ENCODE measurements at regions not wholly inside any gene's neighbourhood (a gene's known extent, or its start where the extent isn't known, plus 50 kb on each side); places are given as distances from the start of the nearest gene placed in this dataset.
"Not testable (repeated sequence)": the region's sequence is repeated elsewhere in the genome, so short reads cannot be mapped to it uniquely, and the experiment has no call there.

DNA sequence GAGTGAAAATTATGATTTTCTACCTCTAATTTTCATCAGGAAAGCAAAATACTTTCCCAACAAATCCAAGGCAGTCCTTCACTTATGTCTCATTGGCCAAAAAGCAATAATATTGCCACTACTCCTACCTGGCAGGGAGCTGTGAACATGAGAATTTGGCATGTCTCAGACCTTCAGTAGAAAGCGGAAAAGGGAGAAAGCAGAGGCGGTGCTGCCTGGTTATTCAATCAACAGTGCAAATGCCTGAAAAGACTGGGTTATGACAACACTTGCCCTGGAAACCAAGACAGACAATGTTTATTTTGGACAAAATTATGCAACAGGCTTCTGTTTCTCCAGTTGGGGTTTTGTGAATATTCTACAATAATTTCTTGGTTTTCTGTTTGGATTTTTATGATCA lies 194.4 kb downstream of the TAF11L14 start:
- no peak for DNase-seq (ENCODE audit: low read depth, low spot score)

DNA sequence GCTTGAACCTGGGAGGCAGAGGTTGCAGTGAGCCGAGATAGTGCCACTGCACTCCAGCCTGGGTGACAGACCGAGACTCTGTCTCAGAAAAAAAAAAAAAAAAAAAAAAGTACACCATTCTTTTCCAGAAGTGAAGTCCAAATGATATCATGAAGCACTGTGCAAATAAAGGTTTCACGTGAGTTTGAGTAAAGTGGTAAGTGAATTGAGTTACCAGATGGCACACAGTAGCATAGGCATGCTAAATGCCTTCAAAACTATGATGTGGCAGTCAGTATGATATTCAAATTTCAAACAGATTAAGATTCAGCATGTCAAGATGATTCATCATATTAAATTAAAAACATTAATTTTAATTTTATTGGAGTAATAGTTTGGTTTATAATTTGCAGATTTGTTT lies 195.2 kb downstream of the TAF11L14 start:
- no peak for DNase-seq (ENCODE audit: low read depth, low spot score)

DNA sequence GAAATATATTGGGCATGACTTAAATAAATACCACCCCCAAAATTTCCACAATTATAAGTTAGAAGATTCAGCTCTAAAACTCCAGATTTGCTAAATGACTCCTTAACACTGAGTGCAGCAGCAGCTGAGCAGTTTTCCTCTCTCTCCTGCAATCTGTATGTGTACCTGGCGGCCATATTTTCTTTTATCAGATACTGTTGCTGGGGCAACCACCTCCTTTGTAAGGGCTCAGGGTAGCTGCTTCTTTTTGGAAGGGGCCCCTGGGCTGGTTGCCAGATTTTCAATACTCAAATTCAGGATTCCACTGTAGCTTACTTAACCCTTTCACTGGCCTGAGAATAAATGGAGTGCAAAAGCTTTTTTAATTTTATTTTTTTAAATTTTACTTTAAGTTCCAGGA lies 197.0 kb downstream of the TAF11L14 start:
- no peak for DNase-seq (ENCODE audit: low read depth, low spot score)

DNA sequence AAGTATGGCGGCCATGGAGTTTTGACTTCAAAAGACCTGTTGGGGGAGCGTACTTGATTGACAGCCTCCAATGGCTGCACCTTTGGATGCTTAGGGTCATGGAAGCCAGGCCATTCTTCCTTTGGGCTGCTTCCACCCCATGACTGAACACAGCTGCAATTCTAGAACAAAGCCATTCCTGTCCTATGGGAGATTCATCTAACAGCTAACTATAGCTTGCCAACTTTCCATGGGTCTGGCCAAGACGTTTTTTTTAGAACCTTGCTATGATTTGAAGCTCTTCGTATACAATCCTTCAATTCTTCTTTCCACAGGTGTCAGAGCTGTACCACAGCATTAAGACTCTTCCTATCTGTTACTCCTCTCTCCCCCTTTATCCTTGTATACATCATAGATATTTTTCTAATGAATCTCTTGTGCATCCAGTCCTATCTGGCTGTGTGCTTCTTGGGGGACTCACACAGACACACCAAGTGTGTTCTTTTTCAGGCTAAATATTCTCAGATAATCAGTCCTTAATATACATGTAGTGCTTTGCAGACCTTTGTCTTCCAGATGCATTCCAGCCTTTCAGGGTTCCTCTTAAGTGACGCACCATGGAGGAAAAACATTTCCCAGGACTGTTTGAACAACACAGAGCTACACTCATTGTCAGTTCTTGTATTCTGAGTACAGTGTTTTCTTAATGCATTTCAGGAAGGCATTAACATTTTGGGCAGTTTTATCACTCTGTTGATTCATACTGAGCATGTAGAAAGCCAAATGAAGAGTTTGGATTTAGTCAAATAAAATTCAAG lies 198.9 kb downstream of the TAF11L14 start:
- no peak for DNase-seq (ENCODE audit: low read depth, low spot score)

DNA sequence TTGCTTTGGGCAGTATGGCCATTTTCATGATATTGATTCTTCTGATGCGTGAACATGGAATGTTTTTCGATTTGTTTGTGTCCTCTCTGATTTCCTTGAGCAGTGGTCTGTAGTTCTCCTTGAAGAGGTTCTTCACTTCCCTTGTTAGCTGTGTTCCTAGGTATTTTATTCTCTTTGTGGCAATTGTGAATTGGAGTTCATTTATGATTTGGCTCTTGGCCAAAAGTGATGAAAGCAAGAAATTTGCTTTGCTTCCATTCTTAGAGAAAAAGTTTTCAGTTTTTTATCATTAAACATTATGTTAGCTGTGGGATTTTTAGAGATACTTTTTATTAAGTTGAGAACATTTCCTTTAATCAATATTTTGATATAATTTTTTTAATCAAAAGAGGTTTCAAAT lies 203.5 kb downstream of the TAF11L14 start:
- no peak for DNase-seq (ENCODE audit: low read depth, low spot score)

DNA sequence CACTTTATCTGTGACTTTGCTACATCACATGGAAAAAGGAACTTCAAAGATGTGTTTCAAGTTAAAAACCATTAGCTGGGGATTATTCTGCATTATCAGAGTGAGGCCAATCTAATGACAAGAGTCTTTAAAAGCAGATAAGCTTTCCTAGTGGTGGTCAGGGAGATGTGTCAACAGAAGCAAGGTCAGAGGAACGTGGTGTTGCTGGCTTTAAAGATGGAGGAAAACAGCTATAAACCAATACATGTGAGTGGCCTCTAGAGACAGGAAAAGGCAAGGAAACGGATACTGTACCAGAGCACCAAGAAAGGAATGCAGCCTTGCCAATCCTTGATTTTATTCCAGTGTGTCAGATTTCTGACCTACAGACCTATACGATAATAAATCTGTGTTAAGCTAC lies 204.2 kb downstream of the TAF11L14 start:
- DNase-seq (ENCODE audit: low read depth, low spot score) = no peak

DNA sequence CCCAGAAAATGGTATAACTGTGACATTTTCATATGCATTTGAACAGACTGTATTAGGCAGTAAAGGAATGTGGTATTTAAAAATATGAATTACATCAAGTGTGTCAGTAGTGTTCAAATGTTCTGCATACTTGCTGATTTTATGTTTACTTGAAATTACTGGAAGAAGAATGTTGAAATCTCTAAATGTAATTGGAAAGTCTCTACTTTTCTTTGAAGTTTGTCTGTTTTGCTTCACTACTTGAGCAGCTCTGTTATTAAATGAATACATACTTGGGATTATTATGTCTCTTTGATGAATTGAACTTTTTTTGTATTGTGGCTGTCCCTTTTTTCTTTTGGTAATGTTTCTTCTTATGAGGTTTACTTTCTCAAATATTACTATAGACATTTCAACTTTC lies 205.6 kb downstream of the TAF11L14 start:
- DNase-seq (ENCODE audit: low read depth, low spot score) = no peak

DNA sequence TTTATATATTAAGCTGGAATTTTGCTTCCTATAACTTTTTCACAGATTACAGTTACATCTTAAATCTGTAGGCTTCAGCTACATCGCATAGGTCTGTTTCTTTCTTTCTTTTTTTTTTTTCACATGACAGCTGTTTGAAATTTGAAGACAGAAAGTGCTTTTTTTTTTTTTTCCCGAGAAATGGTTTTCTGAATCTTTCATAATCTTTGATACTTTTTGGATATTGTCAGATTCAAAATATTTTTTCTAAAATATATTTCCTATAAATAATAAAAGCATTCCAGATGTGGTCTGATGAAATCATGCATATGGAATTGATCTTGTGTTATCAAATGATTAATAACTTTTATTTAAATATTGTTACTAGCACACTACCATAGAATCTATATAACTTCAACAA lies 212.2 kb downstream of the TAF11L14 start:
- DNase-seq (ENCODE audit: low read depth, low spot score) = no peak

DNA sequence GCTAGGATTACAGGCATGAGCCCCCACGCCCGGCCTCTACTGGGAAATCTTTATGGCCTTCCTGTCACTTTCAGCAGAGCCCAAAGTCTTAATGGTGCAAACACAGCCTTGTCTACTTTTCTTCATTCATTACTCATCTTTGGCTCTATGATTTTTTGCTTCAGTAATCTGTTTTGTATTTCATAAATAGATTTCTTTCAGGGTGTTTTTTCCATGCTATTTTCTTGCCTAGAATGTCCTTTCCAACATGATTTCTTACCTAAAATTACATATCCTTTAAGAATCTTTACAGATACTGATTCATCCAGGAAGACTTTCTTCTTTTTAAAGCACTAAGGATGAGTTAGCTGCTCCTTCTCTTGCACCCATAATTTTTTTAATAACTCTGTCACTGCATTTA lies 213.0 kb downstream of the TAF11L14 start:
- no peak for DNase-seq (ENCODE audit: low read depth, low spot score)

DNA sequence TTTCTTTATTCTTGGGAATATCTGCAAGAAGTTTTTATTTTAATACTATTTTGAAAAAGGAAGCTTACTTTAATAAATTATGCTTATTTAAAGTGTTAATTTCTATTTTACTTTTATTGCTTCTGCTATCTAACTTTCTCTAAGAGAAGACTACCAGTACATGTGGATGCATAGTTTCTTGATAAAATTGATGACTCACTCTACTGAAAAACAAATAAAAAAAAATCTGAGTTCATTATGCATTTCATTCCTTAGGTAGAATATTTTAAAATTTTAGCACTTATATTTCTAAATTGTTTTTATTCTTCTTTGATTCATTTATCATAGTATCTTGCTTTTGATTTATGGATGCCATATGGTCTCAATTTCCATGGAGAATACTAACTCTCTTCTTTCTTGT lies 217.9 kb downstream of the TAF11L14 start:
- no peak for DNase-seq (ENCODE audit: low read depth, low spot score)

DNA sequence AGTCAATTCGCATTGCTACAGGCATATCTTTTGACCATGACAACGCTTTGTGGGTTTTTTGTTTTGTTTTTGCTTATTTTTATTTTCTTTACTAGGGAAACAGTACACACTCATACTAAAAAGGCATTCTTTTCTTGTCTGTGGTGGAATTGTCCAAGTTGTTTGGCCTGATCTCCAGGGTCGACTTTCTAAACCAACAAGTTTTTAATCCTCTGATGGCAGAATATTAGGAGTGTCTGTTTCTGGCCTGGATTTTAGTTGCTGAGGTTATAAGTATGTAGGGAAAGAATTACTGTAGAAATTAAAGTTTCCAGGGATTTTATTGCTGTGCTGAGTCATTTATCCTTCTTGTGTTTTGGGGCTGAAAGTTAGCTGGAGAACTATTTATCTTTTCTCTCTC lies 218.5 kb downstream of the TAF11L14 start:
- DNase-seq (ENCODE audit: low read depth, low spot score) = no peak

DNA sequence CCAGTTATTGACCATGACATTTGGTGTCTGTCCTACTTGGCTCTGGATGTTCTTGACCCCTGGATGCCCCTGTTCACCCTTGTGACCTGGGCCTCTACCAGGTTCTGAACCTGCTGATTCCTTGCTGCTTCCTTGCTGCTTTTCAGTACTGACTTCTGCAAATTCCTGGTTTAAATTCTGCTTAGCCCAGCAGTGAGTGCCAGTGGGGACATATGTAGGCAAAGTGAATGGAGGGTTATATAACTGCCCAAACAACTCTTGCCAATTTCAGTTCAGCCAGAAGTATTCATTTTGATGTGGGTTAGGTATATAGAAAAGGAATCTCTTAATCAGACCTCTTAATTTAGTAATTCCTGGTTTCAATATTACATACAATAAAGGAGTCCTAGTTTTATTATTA lies 220.6 kb downstream of the TAF11L14 start:
- no peak for DNase-seq (ENCODE audit: low read depth, low spot score)

DNA sequence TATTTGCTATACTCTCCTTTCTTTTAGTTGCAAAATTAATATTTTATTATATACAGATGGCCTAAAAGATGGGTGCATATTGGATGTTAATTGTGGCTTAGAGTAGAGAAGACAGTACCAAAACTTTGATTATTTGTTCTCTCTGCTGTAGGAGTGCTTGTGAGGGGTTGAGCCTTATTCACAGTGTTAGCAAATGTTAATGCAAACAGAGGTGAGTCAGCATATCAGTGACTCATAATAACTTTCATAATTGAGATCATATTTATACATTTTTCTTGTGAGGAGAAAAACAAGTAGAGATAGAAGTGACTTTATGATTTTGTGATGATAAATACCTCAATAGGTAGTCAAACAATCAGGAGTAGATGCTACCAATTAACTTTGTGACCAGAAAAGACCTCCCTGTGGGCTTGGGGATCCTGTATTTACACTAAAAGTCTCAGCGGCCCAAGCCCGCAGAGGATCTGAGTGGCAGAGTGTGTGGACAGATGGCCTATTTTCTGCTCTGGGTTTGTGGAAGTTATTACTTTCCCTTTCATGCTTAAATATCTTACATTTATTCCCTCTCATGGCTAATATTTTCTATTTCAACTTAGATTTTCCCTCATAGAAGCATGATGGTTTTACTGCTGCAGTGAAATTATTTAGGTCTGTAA lies 226.5 kb downstream of the TAF11L14 start:
- no peak for DNase-seq (ENCODE audit: low read depth, low spot score)

DNA sequence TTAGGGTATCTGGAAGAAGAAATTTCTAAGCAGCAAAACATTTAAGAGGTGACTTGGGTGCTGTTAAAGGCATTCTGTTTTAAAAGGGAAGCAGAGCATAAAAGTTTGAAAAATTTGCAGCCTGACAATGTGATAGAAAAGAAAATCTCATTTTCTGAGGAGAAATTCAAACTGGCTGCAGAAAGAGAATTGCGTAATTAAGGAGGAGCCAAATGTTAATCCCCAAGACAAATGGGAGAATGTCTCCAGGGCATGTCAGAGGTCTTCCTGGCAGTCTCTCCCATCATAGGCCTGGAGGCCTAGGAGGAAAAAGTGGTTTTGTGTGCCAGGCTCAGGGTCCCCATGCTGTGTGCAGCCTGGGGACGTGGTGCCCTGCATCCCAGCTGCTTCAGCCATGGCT lies 230.6 kb downstream of the TAF11L14 start:
- not testable (repeated sequence) for DNase-seq (ENCODE audit: low read depth, low spot score)

DNA sequence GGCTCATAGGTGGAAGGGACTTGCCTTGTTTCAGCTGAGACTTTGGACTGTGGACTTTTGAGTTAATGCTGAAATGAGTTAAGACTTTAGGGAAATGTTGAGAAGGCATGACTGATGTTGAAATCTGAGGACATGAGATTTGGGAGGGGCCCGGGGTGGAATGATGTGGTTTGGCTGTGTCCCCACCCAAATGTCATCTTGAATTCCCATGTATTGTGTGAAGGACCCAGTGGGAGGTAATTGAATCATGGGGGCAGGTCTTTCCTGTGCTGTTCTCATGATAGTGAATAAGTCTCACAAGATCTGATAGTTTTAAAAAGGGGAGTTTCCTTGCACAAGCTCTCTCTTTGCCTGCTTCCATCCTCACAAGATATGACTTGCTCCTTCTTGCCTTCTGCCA lies 231.7 kb downstream of the TAF11L14 start:
- not testable (repeated sequence) for DNase-seq (ENCODE audit: low read depth, low spot score)

DNA sequence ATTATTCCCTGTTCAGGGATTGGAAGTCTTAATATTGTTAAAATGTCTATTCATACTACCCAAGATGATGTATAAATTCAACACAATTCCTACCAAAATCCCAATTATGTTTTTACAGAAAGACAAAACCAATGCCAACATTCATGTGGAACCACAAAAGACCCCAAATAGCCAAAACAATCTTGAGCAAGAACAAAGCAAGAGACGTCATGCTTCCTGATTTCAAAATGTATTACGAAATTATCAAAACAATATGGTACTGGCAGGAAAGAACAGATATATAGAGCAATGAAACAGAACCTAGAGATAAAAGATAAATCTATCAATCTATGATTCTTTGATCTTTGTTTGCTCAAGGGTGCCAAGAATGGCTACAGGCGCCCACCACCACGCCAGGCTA lies 237.9 kb downstream of the TAF11L14 start:
- no peak for DNase-seq (ENCODE audit: low read depth, low spot score)

DNA sequence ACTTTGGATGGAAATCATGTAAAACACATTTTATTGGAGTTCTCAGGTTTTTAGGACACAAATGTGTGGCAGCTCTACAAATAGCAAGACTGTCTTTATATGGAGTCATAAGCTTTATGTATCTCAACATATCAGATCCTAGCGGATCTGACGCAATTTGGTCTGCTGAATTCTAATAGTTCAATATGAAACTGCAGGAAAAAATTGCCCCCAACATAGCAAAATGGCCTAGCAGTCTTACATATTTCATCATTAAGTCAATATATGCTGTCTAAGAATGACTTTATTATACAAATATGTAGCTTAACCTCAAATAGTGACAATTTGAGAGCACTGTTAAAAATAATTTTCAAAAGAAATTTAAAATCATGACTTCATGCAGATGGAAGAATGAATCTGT lies 244.3 kb downstream of the TAF11L14 start:
- DNase-seq (ENCODE audit: low read depth, low spot score) = no peak

DNA sequence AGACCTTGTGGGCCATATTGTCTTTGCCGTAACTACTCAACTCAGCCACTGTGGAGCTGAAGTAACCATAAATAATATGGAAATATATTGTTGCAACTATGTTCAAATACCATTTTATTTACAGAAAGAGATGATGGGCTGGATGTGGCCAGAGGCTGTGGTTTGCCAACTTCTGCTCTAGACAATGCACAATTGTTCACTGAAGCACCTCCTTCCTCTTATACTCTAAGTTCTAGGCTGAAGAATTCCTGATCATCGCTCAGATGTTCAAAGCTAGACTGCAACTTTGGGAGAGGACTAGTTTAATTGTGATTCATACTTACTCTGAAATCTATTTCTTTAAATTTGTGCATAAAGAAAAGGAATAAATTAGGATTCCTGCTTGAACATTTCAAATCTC lies 245.0 kb downstream of the TAF11L14 start:
- no peak for DNase-seq (ENCODE audit: low read depth, low spot score)

DNA sequence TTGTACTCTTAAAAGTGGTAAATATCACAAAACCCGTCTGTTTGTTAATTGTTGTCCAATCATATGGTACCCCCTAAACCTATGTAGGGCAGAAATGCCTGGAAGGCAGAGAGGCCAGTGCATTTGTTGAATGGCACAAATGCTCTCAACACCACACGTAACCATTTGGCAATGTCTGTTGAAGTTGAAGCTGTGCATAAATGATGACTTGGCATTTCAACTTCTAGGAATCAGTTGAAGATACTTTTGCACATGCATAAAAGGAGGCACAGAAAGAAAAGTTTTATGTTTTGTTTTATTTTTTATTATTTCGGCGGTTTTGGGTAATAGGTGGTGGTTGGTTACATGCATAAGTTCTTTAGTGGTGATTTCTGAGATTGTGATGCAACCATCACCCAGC lies 246.6 kb downstream of the TAF11L14 start:
- DNase-seq (ENCODE audit: low read depth, low spot score) = no peak

DNA sequence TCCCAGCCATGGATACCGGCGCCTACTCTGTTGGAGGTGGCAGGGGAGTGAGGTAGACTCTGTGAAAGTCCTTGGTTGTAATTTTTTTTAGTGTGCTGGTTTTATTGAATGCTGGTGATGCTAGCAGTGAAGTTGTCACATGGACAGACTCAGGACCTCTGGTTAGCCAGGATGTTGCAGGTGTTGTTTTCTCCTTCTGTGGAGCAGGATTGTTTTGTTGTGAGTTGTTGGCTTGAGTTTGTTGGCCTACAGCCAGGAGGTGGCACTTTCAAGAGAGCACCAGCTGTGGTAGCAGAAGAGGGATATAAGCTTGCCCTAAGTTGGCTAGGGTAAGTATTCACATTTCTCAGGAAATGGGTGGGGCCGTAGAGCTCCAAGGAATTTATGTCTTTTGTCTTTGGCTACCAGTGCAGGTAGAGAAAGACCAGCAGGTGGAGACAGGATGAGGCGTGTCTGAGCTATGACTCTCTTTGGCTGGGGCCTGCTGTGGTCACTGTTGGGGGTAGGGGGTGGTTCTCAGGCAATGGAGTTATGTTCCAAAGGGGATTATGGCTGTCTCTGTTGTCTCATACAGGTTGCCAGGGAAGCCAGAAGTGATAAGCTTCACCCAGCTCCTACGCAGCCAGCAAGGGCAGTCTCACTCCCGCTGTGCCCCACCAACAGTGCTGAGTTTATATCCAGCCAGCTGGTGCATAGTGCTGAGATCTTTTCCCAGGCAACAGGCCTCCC lies 248.7 kb downstream of the TAF11L14 start:
- DNase-seq (ENCODE audit: low read depth, low spot score) = no peak

DNA sequence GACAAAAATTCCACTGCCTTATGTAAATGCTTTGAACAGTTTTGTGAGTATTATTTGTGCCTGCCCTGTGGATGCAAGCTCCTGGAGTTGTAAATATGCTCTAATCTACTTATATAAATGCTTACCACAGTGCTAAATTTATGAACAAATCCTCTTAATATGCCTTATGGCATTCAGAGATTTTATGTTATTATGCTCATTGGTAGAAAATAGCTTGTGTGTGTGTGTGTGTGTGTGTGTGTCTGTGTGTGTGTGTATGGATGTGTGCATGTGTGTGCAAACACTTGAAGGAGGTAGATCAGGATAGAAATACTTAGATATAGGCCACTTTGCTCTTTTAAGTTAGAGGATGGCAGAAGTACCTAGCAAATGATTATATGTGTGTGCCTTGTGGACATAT lies 253.9 kb downstream of the TAF11L14 start:
- no peak for DNase-seq (ENCODE audit: low read depth, low spot score)

DNA sequence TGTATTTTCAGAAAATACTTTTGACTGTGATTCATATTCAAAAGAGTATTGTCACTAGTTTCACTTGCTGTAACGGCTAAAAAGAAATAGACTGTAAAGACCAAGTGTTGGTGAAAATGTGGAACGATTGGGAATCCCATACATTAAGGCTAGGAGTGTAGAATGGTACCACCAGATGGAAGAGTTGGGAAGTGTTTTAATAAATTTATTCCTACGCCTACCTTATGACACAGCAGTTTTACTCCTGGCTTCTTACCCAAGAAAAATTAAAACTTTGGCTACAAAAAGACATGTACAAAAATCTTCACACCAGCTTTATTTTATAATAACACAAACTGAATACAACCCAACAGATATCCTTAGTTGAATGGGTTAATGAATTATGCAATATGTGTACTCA lies 256.2 kb downstream of the TAF11L14 start:
- no peak for DNase-seq (ENCODE audit: low read depth, low spot score)

DNA sequence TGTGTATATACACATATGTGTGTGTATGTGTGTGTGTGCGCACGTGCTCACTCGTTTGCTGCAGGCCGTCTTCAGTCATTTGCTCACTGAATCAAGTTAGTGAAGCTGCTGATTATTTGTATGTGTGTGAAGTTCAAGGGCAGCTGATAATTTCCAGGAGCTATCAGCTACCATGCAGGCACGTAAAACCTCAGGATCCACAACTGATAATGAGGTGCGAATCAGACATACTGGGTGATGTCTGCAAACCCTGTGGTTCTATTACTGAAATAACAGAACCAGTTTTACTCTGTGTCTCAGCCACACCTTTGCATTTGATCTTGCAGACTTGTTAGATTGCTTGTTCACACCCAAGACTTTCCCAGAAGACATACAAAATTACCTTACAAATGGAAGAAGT lies 257.6 kb downstream of the TAF11L14 start:
- DNase-seq (ENCODE audit: low read depth, low spot score) = no peak
